IPS-15b (cell line): ENCODE measurements at regions not wholly inside any gene's neighbourhood (a gene's known extent, or its start where the extent isn't known, plus 50 kb on each side); places are given as distances from the start of the nearest gene placed in this dataset.
"Not testable (repeated sequence)": the region's sequence is repeated elsewhere in the genome, so short reads cannot be mapped to it uniquely, and the experiment has no call there.

Experiments
- H3K27me3 ChIP-seq: one replicate; pipeline ENCODE4 v1.6.1; 2013; ENCODE audit warnings: low read length; ENCODE audit not compliant: control insufficient read depth, insufficient read depth
- H3K36me3 ChIP-seq: one replicate; pipeline ENCODE4 v1.6.1; 2013; ENCODE audit warnings: low read length; ENCODE audit not compliant: control insufficient read depth, insufficient read depth
- H3K4me1 ChIP-seq: one replicate; pipeline ENCODE4 v1.6.1; 2013; ENCODE audit warnings: mild to moderate bottlenecking, low read length; ENCODE audit not compliant: control insufficient read depth, insufficient read depth
- H3K4me3 ChIP-seq: one replicate; pipeline ENCODE4 v1.5.1; 2013; ENCODE audit warnings: low read depth, low read length
- H3K9ac ChIP-seq: one replicate; pipeline ENCODE4 v1.6.1; 2013; ENCODE audit warnings: low read depth, mild to moderate bottlenecking, low read length
- H3K9me3 ChIP-seq: one replicate; pipeline ENCODE4 v1.6.1; 2013; ENCODE audit warnings: mild to moderate bottlenecking, low read length; ENCODE audit not compliant: control insufficient read depth, insufficient read depth

DNA sequence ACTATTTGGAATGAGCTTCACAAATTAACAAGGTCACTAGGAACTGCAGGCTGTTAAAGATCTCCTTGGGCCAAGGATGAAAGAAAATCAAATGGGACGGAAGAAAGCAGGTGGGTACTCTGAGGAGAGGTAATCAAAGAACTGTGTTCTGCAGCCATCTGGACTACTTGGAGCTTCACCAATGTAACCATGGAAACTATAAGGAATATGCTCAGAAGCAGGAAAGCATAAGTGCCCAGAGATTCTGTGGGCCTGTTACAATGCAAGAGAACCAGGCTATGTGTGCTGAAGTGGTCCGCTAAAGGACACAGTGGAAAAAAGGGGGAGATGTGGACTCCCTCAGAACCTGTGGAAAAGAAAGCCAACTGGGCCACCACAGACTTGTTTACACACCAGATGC is 238.5 kb downstream of the PTGER3 start:
- Histone ChIP-seq H3K27me3 (no peaks in the 10 kb centered on the region), H3K9ac (no peak overlapping the region), H3K36me3 (no peaks in the 10 kb centered on the region), H3K9me3 (no peaks in the 10 kb centered on the region), H3K4me1 (peaks cover 4% of the 10 kb centered on the region), H3K4me3 (no peak overlapping the region)

DNA sequence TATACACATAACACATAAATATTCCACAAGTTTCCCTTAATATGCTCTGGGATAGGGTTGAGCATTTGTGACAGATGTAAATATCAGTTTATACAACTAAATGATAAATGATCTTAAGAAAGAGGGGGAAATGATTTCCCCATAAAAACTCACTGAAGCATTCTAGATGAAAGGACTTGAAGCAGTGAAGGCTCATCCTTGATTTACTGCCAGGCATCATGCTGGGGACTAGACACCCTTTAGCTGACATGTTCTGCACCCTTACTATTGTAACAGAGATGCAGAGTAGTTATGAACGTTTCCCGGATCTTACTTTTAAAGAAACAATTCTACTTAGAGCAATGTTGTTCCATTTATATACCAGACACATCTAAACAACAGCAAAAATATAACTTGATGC is 235.8 kb downstream of the PTGER3 start:
- Histone ChIP-seq H3K27me3 (no peaks in the 10 kb centered on the region), H3K4me1 (peaks cover 4% of the 10 kb centered on the region), H3K4me3 (no peak overlapping the region), H3K9me3 (no peaks in the 10 kb centered on the region), H3K9ac (no peak overlapping the region), H3K36me3 (no peaks in the 10 kb centered on the region)

GRCh38 chr1:70812442-70813109 is 235.0 kb downstream of the PTGER3 start:
- peaks cover 4% of the 10 kb centered on the region for H3K4me1 ChIP-seq
- H3K4me3 ChIP-seq: no peak overlapping the region
- H3K9me3 ChIP-seq: no peaks in the 10 kb centered on the region

DNA sequence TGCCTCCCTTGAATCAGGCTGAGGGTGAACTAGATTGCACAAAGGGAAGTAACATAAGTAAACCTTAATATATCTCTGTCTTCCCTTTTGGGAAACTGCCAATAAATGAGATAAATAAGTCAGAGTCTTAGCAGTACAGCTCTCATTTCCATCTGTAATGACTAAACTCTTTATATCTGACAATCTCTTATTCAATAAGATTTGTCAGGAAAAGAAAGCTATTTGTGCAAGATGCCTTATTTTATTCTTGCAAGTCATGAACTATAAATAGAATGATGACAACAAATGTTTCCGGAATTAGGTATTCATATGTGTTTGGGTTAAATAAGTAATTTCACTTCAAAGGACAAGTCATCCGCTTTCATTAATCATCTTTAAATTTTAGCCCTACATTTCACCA is 229.2 kb downstream of the PTGER3 start:
- no peaks in the 10 kb centered on the region for H3K9me3 ChIP-seq

More at GRCh38 chr1:70812442-70813109, 235.0 kb downstream of the PTGER3 start:
- Histone ChIP-seq H3K27me3 (no peaks in the 10 kb centered on the region), H3K36me3 (no peaks in the 10 kb centered on the region), H3K9ac (no peak overlapping the region)

DNA sequence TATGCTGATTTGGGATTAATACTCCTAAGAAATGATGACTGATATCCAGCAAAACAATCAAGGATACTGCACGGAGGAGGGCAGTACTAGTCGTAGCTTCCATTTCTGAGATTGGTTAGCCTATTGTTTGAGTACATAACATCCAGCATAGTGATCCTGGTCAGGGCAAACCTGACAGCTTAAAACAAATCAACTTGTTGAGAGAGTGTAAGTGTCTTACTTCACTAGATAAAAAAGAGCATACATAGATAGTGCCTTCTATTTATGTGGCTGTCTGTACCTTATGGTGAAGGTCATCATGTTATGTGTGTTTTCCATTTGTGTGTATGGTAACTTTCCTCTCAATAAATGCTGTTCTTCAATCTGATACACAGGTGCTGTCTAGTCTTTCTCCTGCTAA is 228.4 kb downstream of the PTGER3 start:
- Histone ChIP-seq H3K4me3 (no peak overlapping the region), H3K9ac (no peak overlapping the region), H3K36me3 (no peaks in the 10 kb centered on the region), H3K4me1 (no peaks in the 10 kb centered on the region), H3K27me3 (no peaks in the 10 kb centered on the region), H3K9me3 (no peaks in the 10 kb centered on the region)

More for the DNA sequence above, 229.2 kb downstream of the PTGER3 start:
- H3K36me3 ChIP-seq: no peaks in the 10 kb centered on the region
- no peak overlapping the region for H3K9ac ChIP-seq
- H3K27me3 ChIP-seq: no peaks in the 10 kb centered on the region
- no peaks in the 10 kb centered on the region for H3K4me1 ChIP-seq
- no peak overlapping the region for H3K4me3 ChIP-seq

- Histone ChIP-seq H3K4me1 (no peaks in the 10 kb centered on the region), H3K36me3 (no peaks in the 10 kb centered on the region), H3K27me3 (no peaks in the 10 kb centered on the region), H3K9ac (no peak overlapping the region), H3K4me3 (no peak overlapping the region), H3K9me3 (no peaks in the 10 kb centered on the region)
Measured at GRCh38 chr1:70819785-70820184, 227.8 kb downstream of the PTGER3 start.

- Histone ChIP-seq H3K36me3 (no peaks in the 10 kb centered on the region), H3K27me3 (no peaks in the 10 kb centered on the region), H3K9ac (no peak overlapping the region), H3K4me1 (no peaks in the 10 kb centered on the region), H3K4me3 (no peak overlapping the region), H3K9me3 (no peaks in the 10 kb centered on the region)
Measured at GRCh38 chr1:70820396-70820795, 227.2 kb downstream of the PTGER3 start.

DNA sequence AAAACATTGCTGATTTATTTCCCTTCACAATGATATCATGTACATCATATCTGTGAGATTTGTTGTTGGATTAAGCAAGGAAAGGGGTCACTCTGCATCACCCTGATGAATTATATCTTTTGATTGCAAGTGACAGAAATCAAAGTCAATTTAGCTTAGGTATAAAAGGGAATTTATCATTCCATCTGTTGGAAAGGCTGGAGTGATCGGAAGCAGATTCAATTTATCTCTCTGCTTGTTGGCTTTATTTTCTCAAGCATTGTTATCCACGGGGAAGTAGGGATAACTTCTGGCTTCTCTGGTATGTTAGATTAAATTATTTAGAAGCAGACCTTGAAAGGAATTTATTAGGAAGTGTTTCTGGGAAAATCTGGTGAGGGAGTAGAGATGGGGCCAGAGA is 226.6 kb downstream of the PTGER3 start:
- Histone ChIP-seq H3K27me3 (no peaks in the 10 kb centered on the region), H3K36me3 (no peaks in the 10 kb centered on the region), H3K4me1 (no peaks in the 10 kb centered on the region), H3K4me3 (no peak overlapping the region), H3K9me3 (no peaks in the 10 kb centered on the region), H3K9ac (no peak overlapping the region)

DNA sequence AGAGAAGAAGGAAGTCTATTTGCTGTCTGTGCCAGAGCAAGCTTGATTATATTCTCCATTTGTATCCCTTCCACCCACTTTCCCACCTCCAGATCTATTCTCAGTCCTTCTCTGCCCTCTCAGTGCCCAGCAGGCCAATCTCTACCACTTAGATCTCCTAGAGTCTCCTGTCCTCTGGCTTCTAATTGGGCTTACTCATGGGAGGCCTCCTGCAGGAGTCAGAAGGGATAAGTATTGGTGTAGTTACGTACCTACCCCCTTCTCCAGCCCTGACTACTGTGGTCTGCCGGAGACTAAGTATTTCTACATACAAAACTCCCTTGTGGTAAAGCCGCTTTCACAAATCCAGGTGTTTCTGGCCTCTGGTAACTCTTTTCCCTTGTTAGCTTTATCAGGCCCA is 221.2 kb downstream of the PTGER3 start:
- H3K36me3 ChIP-seq: no peaks in the 10 kb centered on the region
- H3K9ac ChIP-seq: no peak overlapping the region
- no peak overlapping the region for H3K4me3 ChIP-seq
- H3K9me3 ChIP-seq: no peaks in the 10 kb centered on the region
- no peaks in the 10 kb centered on the region for H3K27me3 ChIP-seq
- no peaks in the 10 kb centered on the region for H3K4me1 ChIP-seq

- Histone ChIP-seq H3K27me3 (no peaks in the 10 kb centered on the region), H3K9ac (no peak overlapping the region), H3K9me3 (no peaks in the 10 kb centered on the region), H3K36me3 (no peaks in the 10 kb centered on the region), H3K4me3 (no peak overlapping the region), H3K4me1 (no peaks in the 10 kb centered on the region)
Measured at GRCh38 chr1:70827030-70827429, 220.6 kb downstream of the PTGER3 start.

DNA sequence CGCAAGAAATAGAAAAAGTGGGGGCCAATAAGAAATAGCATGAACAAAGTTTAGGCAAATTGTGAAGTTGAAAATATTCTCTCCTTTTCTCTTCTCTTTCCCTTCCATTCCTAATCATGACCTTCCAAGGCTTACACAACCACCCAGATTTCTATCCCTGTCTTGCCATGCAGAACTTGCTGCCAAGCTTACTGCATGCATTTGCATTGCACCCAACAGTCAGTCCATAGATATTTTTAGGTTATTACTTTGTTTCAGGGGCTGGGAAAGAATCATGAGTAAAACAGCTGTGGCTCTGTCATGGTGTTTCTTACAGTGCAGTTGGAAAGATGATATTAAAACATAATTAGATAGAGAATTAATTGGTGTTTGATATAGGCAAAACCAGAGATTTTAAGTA is 219.4 kb downstream of the PTGER3 start:
- Histone ChIP-seq H3K36me3 (no peaks in the 10 kb centered on the region), H3K4me3 (no peak overlapping the region), H3K9ac (no peak overlapping the region), H3K4me1 (no peaks in the 10 kb centered on the region), H3K27me3 (no peaks in the 10 kb centered on the region), H3K9me3 (no peaks in the 10 kb centered on the region)

DNA sequence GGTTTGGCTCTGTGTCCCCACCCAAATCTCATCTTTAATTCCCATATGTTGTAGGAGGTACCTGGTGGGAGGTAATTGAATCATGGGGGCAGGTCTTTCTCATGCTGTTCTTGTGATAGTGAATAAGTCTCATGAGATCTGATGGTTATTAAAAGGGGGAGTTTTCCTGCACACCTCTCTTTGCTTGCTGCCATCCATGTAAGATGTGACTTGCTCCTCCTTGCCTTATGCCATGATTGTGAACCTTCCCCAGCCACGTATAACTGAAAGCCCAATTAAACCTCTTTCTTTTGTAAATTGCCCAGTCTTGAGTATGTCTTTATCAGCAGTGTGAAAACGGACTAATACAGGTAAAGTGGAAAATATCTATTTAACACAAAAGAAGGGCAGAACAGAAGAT is 213.3 kb downstream of the PTGER3 start:
- not testable (repeated sequence) for H3K4me1 ChIP-seq, H3K9me3 ChIP-seq, H3K36me3 ChIP-seq, H3K27me3 ChIP-seq, H3K9ac ChIP-seq, H3K4me3 ChIP-seq
